Fibroblast of lung (primary cell): ENCODE measurements at regions not wholly inside any gene's neighbourhood (a gene's known extent, or its start where the extent isn't known, plus 50 kb on each side); places are given as distances from the start of the nearest gene placed in this dataset.
"Not testable (repeated sequence)": the region's sequence is repeated elsewhere in the genome, so short reads cannot be mapped to it uniquely, and the experiment has no call there.

Experiments used
- DNase-seq, 2 donors: peaks; one replicate each; pipeline versions ENCODE4 v3.0.0 to v3.0.0-alpha.2; 2010; ENCODE audit warnings: low read depth in 2 of 2
- H2AFZ ChIP-seq: 2 replicates; pipeline ENCODE4 v1.5.1; 2012; ENCODE audit warnings: low read length, control low read depth, inconsistent platforms
- H3K27ac ChIP-seq: 2 replicates; pipeline ENCODE4 v1.5.1; 2011; ENCODE audit warnings: low read length, control low read depth; ENCODE audit not compliant: insufficient read depth
- H3K27me3 ChIP-seq: 2 replicates; pipeline ENCODE4 v1.5.1; 2011; ENCODE audit warnings: mild to moderate bottlenecking, low read length; ENCODE audit not compliant: control insufficient read depth, insufficient read depth
- H3K36me3 ChIP-seq: 2 replicates; pipeline ENCODE4 v1.5.1; 2011; ENCODE audit warnings: low read length; ENCODE audit not compliant: control insufficient read depth, insufficient read depth
- H3K4me1 ChIP-seq: 2 replicates; pipeline ENCODE4 v1.5.1; 2011; ENCODE audit warnings: low read length; ENCODE audit not compliant: control insufficient read depth, insufficient read depth; ENCODE audit errors: extremely low read depth
- H3K4me2 ChIP-seq: 2 replicates; pipeline ENCODE4 v1.5.1; 2011; ENCODE audit warnings: low read length, control low read depth; ENCODE audit not compliant: insufficient read depth; ENCODE audit errors: extremely low read depth
- H3K4me3 ChIP-seq, 4 experiments: fragments of 200-600 bp in 1 of 4; sonication (generic) in 1 of 4; replicated peaks in 1 of 4; 2 replicates each; pipeline ENCODE4 v1.5.1; 2011 to 2016; ENCODE audit warnings: low read length in 4 of 4, low read depth in 3 of 4, mild to moderate bottlenecking in 3 of 4, control low read depth in 2 of 4, inconsistent platforms in 1 of 4, mixed read lengths in 1 of 4; ENCODE audit not compliant: insufficient read depth in 1 of 4; ENCODE audit errors: control extremely low read depth in 1 of 4
- H3K79me2 ChIP-seq: 2 replicates; pipeline ENCODE4 v1.5.1; 2012; ENCODE audit warnings: mild to moderate bottlenecking, low read length, inconsistent platforms; ENCODE audit not compliant: control insufficient read depth, insufficient read depth
- H3K9ac ChIP-seq: 2 replicates; pipeline ENCODE4 v1.5.1; 2011; ENCODE audit warnings: mild to moderate bottlenecking, low read length, control low read depth; ENCODE audit not compliant: insufficient read depth
- H3K9me3 ChIP-seq: 2 replicates; pipeline ENCODE4 v1.5.1; 2012; ENCODE audit warnings: low read depth, low read length; ENCODE audit not compliant: control insufficient read depth, insufficient read depth
- H4K20me1 ChIP-seq: 2 replicates; pipeline ENCODE4 v1.5.1; 2011; ENCODE audit warnings: low read length; ENCODE audit not compliant: control insufficient read depth, insufficient read depth; ENCODE audit errors: extremely low read depth
- CTCF ChIP-seq, 2 donors: IDR thresholded peaks in 1 of 2; conservative IDR thresholded peaks in 1 of 2; 1 replicate in 1 of 2; 2 replicates in 1 of 2; pipeline ENCODE4 v1.5.1; 2011 to 2012; ENCODE audit warnings: low read length in 2 of 2, control low read depth in 1 of 2, inconsistent platforms in 1 of 2, low read depth in 1 of 2, mild to moderate bottlenecking in 1 of 2
- EZH2 ChIP-seq: IDR thresholded peaks from 2 replicates; pipeline ENCODE4 v1.5.1; 2012; ENCODE audit warnings: low read length, control low read depth, mild to moderate bottlenecking; ENCODE audit errors: missing control alignments

GRCh38 chr1:93758842-93759515 is 77.3 kb upstream of the BCAR3 start:
- peak in 1 of 2 donors; percentile 32 for TF ChIP-seq CTCF (conservative IDR thresholded peaks at IDR 0.05 in 1 of 2, IDR thresholded peaks at IDR 0.05 in 1 of 2; ENCODE audit: low read depth in 1 of 2, low read length in 2 of 2)
- TF ChIP-seq EZH2, result no peak
- Histone ChIP-seq H3K27ac (no peak overlapping the region), H3K9me3 (no peaks in the 10 kb centered on the region), H2AFZ (no peak overlapping the region), H3K9ac (no peak overlapping the region), H3K27me3 (no peaks in the 10 kb centered on the region), H3K4me1 (peaks cover 20% of the 10 kb centered on the region), H4K20me1 (no peaks in the 10 kb centered on the region), H3K4me2 (no peak overlapping the region), H3K36me3 (no peaks in the 10 kb centered on the region), H3K4me3 (no peak overlapping the region), H3K79me2 (no peaks in the 10 kb centered on the region)
- peak; percentile 90 to 96 for DNase-seq

GRCh38 chr1:93757256-93758036 is 75.8 kb upstream of the BCAR3 start:
- no peaks in the 10 kb centered on the region for H3K9me3 ChIP-seq
- DNase-seq, result peak in 1 of 2 donors; percentile 72
- H3K4me2 ChIP-seq, result no peak overlapping the region
- no peaks in the 10 kb centered on the region for H3K36me3 ChIP-seq
- no peaks in the 10 kb centered on the region for H4K20me1 ChIP-seq
- no peaks in the 10 kb centered on the region for H3K27me3 ChIP-seq
- no peaks in the 10 kb centered on the region for H3K79me2 ChIP-seq
- TF ChIP-seq EZH2 (no peak), CTCF (conservative IDR thresholded peaks at IDR 0.05 in 1 of 2, IDR thresholded peaks at IDR 0.05 in 1 of 2; ENCODE audit: low read depth in 1 of 2, low read length in 2 of 2) (no peak)
- no peak overlapping the region for H3K4me3 ChIP-seq
- no peak overlapping the region for H3K27ac ChIP-seq
- H3K9ac ChIP-seq, result no peak overlapping the region
- H3K4me1 ChIP-seq, result peaks cover 27% of the 10 kb centered on the region
- H2AFZ ChIP-seq, result no peak overlapping the region

- no peaks in the 10 kb centered on the region for H4K20me1 ChIP-seq
- no peaks in the 10 kb centered on the region for H3K36me3 ChIP-seq
- peaks cover 27% of the 10 kb centered on the region for H3K4me1 ChIP-seq
- H3K27ac ChIP-seq, result no peak overlapping the region
- peak in 1 of 2 donors; percentile 36 for DNase-seq
- H3K4me2 ChIP-seq, result no peak overlapping the region
- H3K79me2 ChIP-seq, result no peaks in the 10 kb centered on the region
- no peak overlapping the region for H3K4me3 ChIP-seq
- H2AFZ ChIP-seq, result no peak overlapping the region
- no peaks in the 10 kb centered on the region for H3K9me3 ChIP-seq
- TF ChIP-seq CTCF (conservative IDR thresholded peaks at IDR 0.05 in 1 of 2, IDR thresholded peaks at IDR 0.05 in 1 of 2; ENCODE audit: low read depth in 1 of 2, low read length in 2 of 2), result no peak
- TF ChIP-seq EZH2, result no peak
- H3K27me3 ChIP-seq, result no peaks in the 10 kb centered on the region
- no peak overlapping the region for H3K9ac ChIP-seq
Measured at GRCh38 chr1:93756657-93757056, 75.0 kb upstream of the BCAR3 start.

- H3K27ac ChIP-seq, H3K79me2 ChIP-seq, H4K20me1 ChIP-seq, H3K4me2 ChIP-seq, H3K27me3 ChIP-seq, H3K4me3 ChIP-seq, H3K9ac ChIP-seq, H3K9me3 ChIP-seq, H2AFZ ChIP-seq, H3K36me3 ChIP-seq: not testable (repeated sequence)
- DNase-seq, result peak; percentile 21 to 41
- peaks cover 27% of the 10 kb centered on the region for H3K4me1 ChIP-seq
Measured at GRCh38 chr1:93755251-93755715, 73.6 kb upstream of the BCAR3 start.
